Activated T-helper 2 cell treated with anti-CD3 and anti-CD28 coated beads, Interferon-gamma antibody, Interleukin-2, Interleukin-4, amounts not matched to agents 10 μg/mL and 5 μg/mL and 100 μg/mL, durations not matched to agents 14 hours and 24 hours and 36 hours (primary cell): ENCODE measurements at regions not wholly inside any gene's neighbourhood (a gene's known extent, or its start where the extent isn't known, plus 50 kb on each side); places are given as distances from the start of the nearest gene placed in this dataset.

Experiments used
- DNase-seq: peaks from one replicate; pipeline ENCODE4 v3.0.0; 2021; ENCODE audit warnings: low spot score
- H3K27ac Mint-ChIP-seq: one replicate; pipeline ENCODE4 v1.8.0; 2021; ENCODE audit warnings: mixed read lengths
- H3K27me3 Mint-ChIP-seq: one replicate; pipeline ENCODE4 v1.8.0; 2021; ENCODE audit warnings: low read depth, mixed read lengths
- H3K36me3 Mint-ChIP-seq: one replicate; pipeline ENCODE4 v1.8.0; 2021; ENCODE audit warnings: low read depth, mixed read lengths
- H3K4me1 Mint-ChIP-seq: one replicate; pipeline ENCODE4 v1.8.0; 2021; ENCODE audit warnings: low read depth, mixed read lengths
- H3K4me3 Mint-ChIP-seq: one replicate; pipeline ENCODE4 v1.8.0; 2021; ENCODE audit warnings: low read depth, mild to moderate bottlenecking, moderate library complexity, mixed read lengths
- H3K9me3 Mint-ChIP-seq: one replicate; pipeline ENCODE4 v1.8.0; 2021; ENCODE audit warnings: mixed read lengths
- intact Hi-C: fragments of 100-400 bp; cut with micrococcal nuclease; formaldehyde crosslinking; loops from one replicate; pipeline ENCODE4 v1.15.1; 2023

GRCh38 chr5:5964347-5964746, 414.0 kb downstream of the MED10 start:
- H3K27me3 Mint-ChIP-seq = no peaks in the 10 kb centered on the region
- H3K27ac Mint-ChIP-seq = no peak overlapping the region
- no peaks in the 10 kb centered on the region for H3K4me1 Mint-ChIP-seq
- intact Hi-C loops = no loop called here
- no peaks in the 10 kb centered on the region for H3K36me3 Mint-ChIP-seq
- H3K9me3 Mint-ChIP-seq = no peaks in the 10 kb centered on the region
- DNase-seq = no peak
- H3K4me3 Mint-ChIP-seq = no peak overlapping the region

DNA sequence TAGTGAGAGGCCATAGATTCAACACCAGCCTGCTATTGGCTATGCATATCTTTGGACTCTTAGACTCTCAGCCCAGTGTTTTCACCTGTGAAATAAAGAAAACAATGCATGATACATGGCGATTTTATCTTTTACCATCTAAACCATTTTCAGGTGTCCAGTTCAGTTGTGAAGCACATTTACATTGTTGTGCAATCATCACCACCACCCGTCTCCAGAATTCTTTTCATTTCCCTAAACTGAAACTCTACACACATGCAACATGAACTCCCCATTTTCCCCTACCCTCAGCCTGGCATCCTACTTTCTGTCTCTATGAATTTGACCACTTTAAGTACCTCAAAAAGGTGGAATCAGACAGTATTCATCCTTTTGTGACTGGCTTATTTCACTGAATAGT, 420.6 kb downstream of the MED10 start:
- Mint-ChIP-seq H3K4me1 (no peaks in the 10 kb centered on the region), H3K9me3 (no peaks in the 10 kb centered on the region), H3K4me3 (no peak overlapping the region), H3K27ac (no peak overlapping the region), H3K27me3 (no peaks in the 10 kb centered on the region), H3K36me3 (no peaks in the 10 kb centered on the region)
- no peak for DNase-seq
- intact Hi-C loops = no loop called here

DNA sequence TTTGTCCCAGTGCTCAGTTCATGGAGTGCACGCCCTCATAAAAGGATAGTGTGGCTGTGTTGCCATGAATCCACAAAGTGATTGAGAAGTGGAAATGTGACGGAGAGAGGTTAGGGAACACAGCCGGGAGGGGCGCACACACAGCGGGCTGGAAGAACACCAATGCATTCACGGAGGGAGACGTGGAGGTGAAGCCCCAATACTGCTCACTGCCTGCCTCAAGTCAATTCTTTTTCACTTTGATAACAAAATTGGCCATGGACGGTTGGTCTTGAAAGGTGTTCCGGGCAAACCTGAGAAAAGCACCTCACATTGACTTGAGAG, 424.1 kb downstream of the MED10 start:
- Mint-ChIP-seq H3K4me1 (no peaks in the 10 kb centered on the region), H3K9me3 (no peaks in the 10 kb centered on the region), H3K27me3 (no peaks in the 10 kb centered on the region), H3K27ac (no peak overlapping the region), H3K36me3 (no peaks in the 10 kb centered on the region), H3K4me3 (no peak overlapping the region)
- no peak for DNase-seq
- intact Hi-C loops = no loop called here

- no peak for DNase-seq
- no peaks in the 10 kb centered on the region for H3K4me1 Mint-ChIP-seq
- intact Hi-C loops = no loop called here
- no peaks in the 10 kb centered on the region for H3K36me3 Mint-ChIP-seq
- no peaks in the 10 kb centered on the region for H3K27me3 Mint-ChIP-seq
- no peak overlapping the region for H3K27ac Mint-ChIP-seq
- H3K4me3 Mint-ChIP-seq = no peak overlapping the region
- no peaks in the 10 kb centered on the region for H3K9me3 Mint-ChIP-seq
Measured at GRCh38 chr5:5953584-5954274, 424.6 kb downstream of the MED10 start.

DNA sequence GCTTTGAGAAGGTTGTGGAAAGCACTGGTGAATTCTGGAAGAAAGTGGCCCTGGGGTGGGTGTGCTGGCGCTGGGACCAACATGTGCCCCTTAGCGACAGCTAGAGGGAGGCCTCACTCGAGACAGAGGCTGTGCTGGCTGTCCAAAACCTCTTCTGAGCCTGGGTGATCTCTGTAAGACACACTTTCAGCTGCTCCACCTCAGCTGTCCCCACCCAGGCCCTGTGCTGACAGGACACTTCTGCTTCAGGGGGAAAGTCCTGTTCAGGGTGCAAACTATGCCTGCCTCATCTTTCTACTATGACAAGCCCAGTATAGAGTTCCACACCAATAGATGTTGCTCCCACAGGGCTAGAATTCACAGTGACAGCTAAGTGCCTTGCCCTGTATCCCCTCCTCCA, 426.4 kb downstream of the MED10 start:
- no peaks in the 10 kb centered on the region for H3K27me3 Mint-ChIP-seq
- DNase-seq = no peak

DNA sequence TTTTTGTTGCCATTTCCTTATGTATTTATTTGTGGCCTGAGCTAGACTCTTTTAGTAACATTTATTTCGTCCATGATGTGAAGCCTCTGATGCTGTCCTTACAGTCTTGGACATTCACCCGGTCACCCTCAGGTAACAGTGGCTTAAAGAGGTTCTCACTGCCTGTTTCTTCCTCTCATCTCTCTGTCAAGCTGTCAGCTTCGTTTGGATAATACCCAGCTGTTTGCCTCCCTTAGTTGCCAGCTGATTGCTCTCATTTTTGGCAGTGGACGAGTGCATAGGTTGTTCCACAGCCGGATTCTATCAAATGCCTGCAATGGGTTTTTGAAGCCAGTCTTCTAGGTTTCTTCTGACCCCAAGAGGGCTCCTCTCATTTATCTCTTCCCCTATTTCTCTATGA, 427.7 kb downstream of the MED10 start:
- H3K27me3 Mint-ChIP-seq = no peaks in the 10 kb centered on the region
- H3K36me3 Mint-ChIP-seq = no peaks in the 10 kb centered on the region
- H3K9me3 Mint-ChIP-seq = no peaks in the 10 kb centered on the region
- no peaks in the 10 kb centered on the region for H3K4me1 Mint-ChIP-seq
- intact Hi-C loops = no loop called here
- H3K27ac Mint-ChIP-seq = no peak overlapping the region
- no peak for DNase-seq
- no peak overlapping the region for H3K4me3 Mint-ChIP-seq

More for the DNA sequence above, 426.4 kb downstream of the MED10 start:
- Mint-ChIP-seq H3K9me3 (no peaks in the 10 kb centered on the region), H3K4me1 (no peaks in the 10 kb centered on the region), H3K4me3 (no peak overlapping the region), H3K36me3 (no peaks in the 10 kb centered on the region), H3K27ac (no peak overlapping the region)
- intact Hi-C loops = no loop called here

DNA sequence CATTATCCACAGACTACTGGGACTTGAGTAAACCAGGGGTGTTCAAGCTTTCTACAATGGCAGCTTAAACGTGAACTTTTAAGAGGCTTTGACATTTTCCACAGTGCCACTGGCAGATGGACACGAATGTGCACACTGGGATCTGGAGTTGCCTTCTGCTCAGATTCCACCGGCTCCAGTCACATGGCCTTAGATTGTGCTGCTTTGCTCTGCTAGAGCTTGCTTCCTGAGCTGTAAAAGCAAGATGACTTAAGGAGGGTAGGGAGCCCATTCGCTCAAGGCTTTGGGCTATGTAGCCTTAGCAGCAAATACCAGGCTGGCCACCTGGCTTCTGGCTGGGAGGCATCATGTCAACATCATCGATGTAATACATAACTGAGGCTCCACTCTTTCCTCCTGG, 436.9 kb downstream of the MED10 start:
- no peaks in the 10 kb centered on the region for H3K27me3 Mint-ChIP-seq
- H3K27ac Mint-ChIP-seq = no peak overlapping the region
- no peak for DNase-seq
- H3K4me1 Mint-ChIP-seq = no peaks in the 10 kb centered on the region
- H3K36me3 Mint-ChIP-seq = no peaks in the 10 kb centered on the region
- no peaks in the 10 kb centered on the region for H3K9me3 Mint-ChIP-seq
- intact Hi-C loops = no loop called here
- H3K4me3 Mint-ChIP-seq = no peak overlapping the region

DNA sequence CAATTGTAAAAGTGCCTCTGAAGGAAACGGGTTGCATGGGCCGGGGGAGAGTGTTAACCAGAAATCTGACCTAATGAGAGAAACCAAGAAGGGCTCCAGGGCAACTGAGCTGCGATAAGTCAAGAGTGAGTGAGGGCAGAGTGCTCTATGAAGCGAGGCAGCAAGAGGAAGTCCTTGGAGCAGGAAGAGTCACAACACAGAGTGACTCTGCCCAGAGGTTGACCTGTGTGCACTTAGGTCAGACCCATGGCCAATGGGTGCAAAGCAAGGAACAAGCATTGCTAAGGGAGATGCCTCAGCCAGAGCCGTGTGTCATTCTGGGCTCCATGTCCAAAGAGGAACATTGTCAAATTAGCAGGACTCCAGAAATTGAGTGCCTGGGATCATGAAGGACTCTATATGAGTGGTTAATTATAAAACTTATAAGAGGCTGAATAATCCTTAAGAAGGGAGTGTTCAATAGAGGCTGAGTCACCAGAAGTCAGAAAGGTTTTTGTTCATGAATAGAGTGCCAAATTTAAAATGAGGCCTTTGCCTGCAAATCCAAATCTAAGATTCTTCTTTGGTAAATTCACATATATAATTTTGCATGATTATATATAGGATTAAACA, 438.5 kb downstream of the MED10 start:
- no peak overlapping the region for H3K27ac Mint-ChIP-seq

DNA sequence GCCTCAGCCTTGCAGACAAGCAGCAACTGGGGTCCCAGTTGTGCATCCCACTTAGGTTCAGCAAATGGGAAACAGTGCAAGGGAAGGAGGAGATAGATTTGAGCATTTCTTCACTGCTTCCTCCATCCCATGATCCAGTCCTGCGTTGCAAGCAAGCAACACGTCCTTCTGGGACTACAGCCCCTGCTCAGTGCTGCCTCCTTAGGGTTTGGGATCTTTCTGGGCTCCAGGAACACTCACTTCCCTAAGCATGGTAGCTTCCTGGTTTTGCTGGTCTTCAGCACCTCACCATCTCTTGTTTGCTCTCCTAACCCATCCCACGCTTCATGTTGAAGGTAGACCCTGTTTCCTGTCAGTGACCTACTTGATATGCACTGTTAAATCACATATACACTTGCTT, 444.7 kb downstream of the MED10 start:
- no peaks in the 10 kb centered on the region for H3K9me3 Mint-ChIP-seq
- no peak overlapping the region for H3K4me3 Mint-ChIP-seq
- intact Hi-C loops = no loop called here
- no peaks in the 10 kb centered on the region for H3K4me1 Mint-ChIP-seq
- H3K27ac Mint-ChIP-seq = no peak overlapping the region
- DNase-seq = no peak
- H3K36me3 Mint-ChIP-seq = no peaks in the 10 kb centered on the region
- H3K27me3 Mint-ChIP-seq = no peaks in the 10 kb centered on the region

More for the DNA sequence above, 438.5 kb downstream of the MED10 start:
- Mint-ChIP-seq H3K4me1 (no peaks in the 10 kb centered on the region), H3K36me3 (no peaks in the 10 kb centered on the region), H3K27me3 (no peaks in the 10 kb centered on the region), H3K4me3 (no peak overlapping the region), H3K9me3 (no peaks in the 10 kb centered on the region)
- no peak for DNase-seq
- intact Hi-C loops = no loop called here

DNA sequence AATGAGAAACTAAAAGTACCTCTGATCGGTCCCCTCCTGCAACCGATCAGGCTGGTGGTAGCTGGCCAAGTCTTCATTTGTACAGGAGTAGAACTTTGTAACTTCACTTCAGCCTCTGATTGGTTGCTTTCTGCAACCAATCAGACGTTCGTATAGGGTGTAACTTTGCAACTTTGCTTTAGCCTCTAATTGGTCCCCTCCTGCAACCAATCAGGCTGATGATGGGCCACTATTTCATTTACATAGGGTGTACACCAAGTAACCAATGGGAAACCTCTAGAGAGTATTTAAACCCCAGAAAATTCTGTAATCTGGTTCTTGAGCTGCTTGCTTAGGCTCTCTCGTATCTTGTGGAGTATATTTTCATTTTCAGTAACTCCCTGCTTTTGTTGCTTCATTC, 445.5 kb downstream of the MED10 start:
- H3K27me3 Mint-ChIP-seq = no peaks in the 10 kb centered on the region
- DNase-seq = no peak
- no peaks in the 10 kb centered on the region for H3K4me1 Mint-ChIP-seq
- no peak overlapping the region for H3K4me3 Mint-ChIP-seq
- H3K27ac Mint-ChIP-seq = no peak overlapping the region
- intact Hi-C loops = no loop called here
- H3K36me3 Mint-ChIP-seq = no peaks in the 10 kb centered on the region
- H3K9me3 Mint-ChIP-seq = no peaks in the 10 kb centered on the region

DNA sequence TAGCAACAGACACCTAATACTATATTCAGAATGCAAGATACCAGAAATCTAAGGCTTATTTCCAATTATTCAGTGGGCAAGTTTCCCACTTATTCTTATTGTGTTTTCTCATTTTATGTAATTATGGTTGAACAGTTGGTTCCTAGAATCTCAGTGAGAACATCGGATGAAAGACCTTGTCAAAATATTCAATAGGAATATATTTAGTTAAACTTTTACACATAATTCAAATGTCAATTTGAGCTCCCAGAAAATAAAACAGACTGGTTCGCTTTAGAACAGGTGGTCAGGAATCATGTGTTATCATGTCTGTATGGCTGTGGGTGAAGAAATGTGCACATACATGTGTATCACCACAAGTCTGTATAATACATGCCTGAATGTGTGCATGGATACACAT, 447.8 kb downstream of the MED10 start:
- intact Hi-C loops = no loop called here
- Mint-ChIP-seq H3K27ac (no peak overlapping the region), H3K27me3 (no peaks in the 10 kb centered on the region), H3K4me3 (no peak overlapping the region), H3K9me3 (no peaks in the 10 kb centered on the region), H3K4me1 (no peaks in the 10 kb centered on the region), H3K36me3 (no peaks in the 10 kb centered on the region)
- no peak for DNase-seq

- no peaks in the 10 kb centered on the region for H3K4me1 Mint-ChIP-seq
- DNase-seq = no peak
- no peak overlapping the region for H3K27ac Mint-ChIP-seq
- no peaks in the 10 kb centered on the region for H3K9me3 Mint-ChIP-seq
- no peaks in the 10 kb centered on the region for H3K27me3 Mint-ChIP-seq
- H3K36me3 Mint-ChIP-seq = no peaks in the 10 kb centered on the region
- intact Hi-C loops = no loop called here
- H3K4me3 Mint-ChIP-seq = no peak overlapping the region
Measured at GRCh38 chr5:5929291-5930020, 448.9 kb downstream of the MED10 start.

GRCh38 chr5:5925191-5925590, 453.2 kb downstream of the MED10 start:
- Mint-ChIP-seq H3K4me1 (no peaks in the 10 kb centered on the region), H3K9me3 (no peaks in the 10 kb centered on the region), H3K27ac (no peak overlapping the region), H3K4me3 (no peak overlapping the region), H3K36me3 (no peaks in the 10 kb centered on the region), H3K27me3 (no peaks in the 10 kb centered on the region)
- no peak for DNase-seq
- intact Hi-C loops = no loop called here
